H1 (cell line): ENCODE measurements at regions not wholly inside any gene's neighbourhood (a gene's known extent, or its start where the extent isn't known, plus 50 kb on each side); places are given as distances from the start of the nearest gene placed in this dataset.

Experiments used
- CTCF ChIA-PET: fragments of 300-600 bp; sonication (Branson Sonifier 250); formaldehyde crosslinking; loops from one replicate; lab custom pipeline; 2021; ENCODE audit not compliant: partially characterized antibody; lab: Charles Lee
- POLR2A ChIA-PET: fragments of 300-600 bp; sonication (Branson Sonifier 250); formaldehyde crosslinking; loops from one replicate; lab custom pipeline; 2021; ENCODE audit warnings: inconsistent platforms; ENCODE audit not compliant: partially characterized antibody; lab: Charles Lee
- DNase-seq, 2 experiments: peaks; one replicate each; pipeline versions ENCODE4 v3.0.0 to v3.0.0-alpha.2; 2010 to 2022; ENCODE audit warnings: low spot score in 2 of 2, low read depth in 1 of 2, mixed read lengths in 1 of 2
- FAIRE-seq: peaks from 2 replicates; lab custom pipeline; 2011; peaks lifted over from hg19 to GRCh38; lab: Jason Lieb, UNC
- H2AFZ ChIP-seq: 2 replicates; pipeline ENCODE4 v1.8.1; 2012; ENCODE audit warnings: low read length, inconsistent platforms
- H2AK5ac ChIP-seq: 2 replicates; pipeline ENCODE4 v1.6.1; 2013; ENCODE audit warnings: low read depth, low read length
- H2BK120ac ChIP-seq: replicated peaks from 2 replicates; pipeline ENCODE3; 2013; ENCODE audit warnings: low read depth, low read length, inconsistent platforms
- H2BK12ac ChIP-seq: 2 replicates; pipeline ENCODE4 v1.6.1; 2013; ENCODE audit warnings: low read depth, low read length
- H2BK15ac ChIP-seq: 2 replicates; pipeline ENCODE4 v1.6.1; 2013; ENCODE audit warnings: low read length
- H2BK20ac ChIP-seq: 2 replicates; pipeline ENCODE4 v1.6.1; 2013; ENCODE audit warnings: low read length
- H2BK5ac ChIP-seq: 2 replicates; pipeline ENCODE4 v1.6.1; 2013; ENCODE audit warnings: low read depth, low read length
- H3K14ac ChIP-seq: 2 replicates; pipeline ENCODE4 v1.6.1; 2013; ENCODE audit warnings: inconsistent platforms; ENCODE audit not compliant: insufficient read length
- H3K18ac ChIP-seq: 2 replicates; pipeline ENCODE4 v1.6.1; 2013; ENCODE audit warnings: low read length; ENCODE audit errors: extremely low read depth
- H3K23ac ChIP-seq: 2 replicates; pipeline ENCODE4 v1.6.1; 2013; ENCODE audit warnings: inconsistent platforms; ENCODE audit not compliant: insufficient read length
- H3K23me2 ChIP-seq: 2 replicates; pipeline ENCODE4 v1.6.1; 2013; ENCODE audit warnings: low read depth, low read length
- H3K27ac ChIP-seq: 2 replicates; pipeline ENCODE4 v1.6.1; 2011; ENCODE audit warnings: low read depth, low read length, inconsistent platforms
- H3K27me3 ChIP-seq, 4 experiments: replicated peaks in 1 of 4; 1 replicate in 1 of 4; 2 replicates in 3 of 4; pipeline versions ENCODE4 v1.6.1 to v1.8.1; 2011 to 2013; ENCODE audit warnings: low read length in 3 of 4, mild to moderate bottlenecking in 3 of 4, inconsistent platforms in 2 of 4, mixed read lengths in 2 of 4, moderate library complexity in 1 of 4; ENCODE audit not compliant: control insufficient read depth in 3 of 4, insufficient read depth in 3 of 4; ENCODE audit errors: extremely low read depth in 1 of 4
- H3K36me3 ChIP-seq, 4 experiments: 2 replicates each; pipeline versions ENCODE4 v1.6.1 to v1.8.1; 2011 to 2013; ENCODE audit warnings: mild to moderate bottlenecking in 4 of 4, low read length in 3 of 4, moderate library complexity in 2 of 4, control low read depth in 1 of 4, inconsistent platforms in 1 of 4; ENCODE audit not compliant: insufficient read depth in 4 of 4, control insufficient read depth in 2 of 4
- H3K4ac ChIP-seq: replicated peaks from 2 replicates; pipeline ENCODE3; 2013; ENCODE audit warnings: low read length, low read depth, mixed read lengths, inconsistent platforms; ENCODE audit not compliant: insufficient read length
- H3K4me1 ChIP-seq, 4 experiments: replicated peaks in 1 of 4; 1 replicate in 1 of 4; 2 replicates in 3 of 4; pipeline versions ENCODE4 v1.6.1 to v1.8.1; 2011 to 2013; ENCODE audit warnings: low read length in 3 of 4, inconsistent platforms in 2 of 4, mixed read lengths in 1 of 4; ENCODE audit not compliant: insufficient read depth in 4 of 4, control insufficient read depth in 3 of 4
- H3K4me2 ChIP-seq, 2 experiments: 2 replicates each; pipeline versions ENCODE4 v1.6.1 to v1.8.1; 2011 to 2013; ENCODE audit warnings: low read depth in 2 of 2, low read length in 2 of 2, control low read depth in 1 of 2, inconsistent platforms in 1 of 2, mild to moderate bottlenecking in 1 of 2; ENCODE audit not compliant: insufficient read depth in 1 of 2
- H3K4me3 ChIP-seq, 4 experiments: fragments of 200-600, 300-600 bp in 1 of 4; sonication (generic), shearing (Covaris generic), sonication (Bioruptor Twin) in 1 of 4; 2 replicates each; pipeline versions ENCODE4 v1.5.1 to v1.8.1; 2011 to 2016; ENCODE audit warnings: low read length in 4 of 4, low read depth in 3 of 4, control low read depth in 2 of 4, inconsistent platforms in 2 of 4, mild to moderate bottlenecking in 2 of 4, mixed read lengths in 1 of 4, moderate library complexity in 1 of 4; ENCODE audit not compliant: insufficient read depth in 2 of 4; ENCODE audit errors: extremely low read depth in 1 of 4
- H3K56ac ChIP-seq: replicated peaks from 2 replicates; pipeline ENCODE3; 2013; ENCODE audit warnings: low read depth, mild to moderate bottlenecking, mixed read lengths, low read length, inconsistent platforms; ENCODE audit not compliant: insufficient read length
- H3K79me1 ChIP-seq: 2 replicates; pipeline ENCODE4 v1.6.1; 2013; ENCODE audit warnings: low read depth, low read length, control low read depth
- H3K79me2 ChIP-seq, 2 experiments: 2 replicates each; pipeline versions ENCODE4 v1.6.1 to v1.8.1; 2012 to 2013; ENCODE audit warnings: low read length in 2 of 2, mild to moderate bottlenecking in 2 of 2, inconsistent platforms in 1 of 2; ENCODE audit not compliant: insufficient read depth in 2 of 2, control insufficient read depth in 1 of 2
- H3K9ac ChIP-seq, 4 experiments: replicated peaks in 1 of 4; 1 replicate in 1 of 4; 2 replicates in 3 of 4; pipeline versions ENCODE4 v1.6.1 to v1.8.1; 2011 to 2013; ENCODE audit warnings: low read depth in 3 of 4, low read length in 3 of 4, control low read depth in 2 of 4, mild to moderate bottlenecking in 2 of 4, moderate library complexity in 2 of 4, inconsistent platforms in 1 of 4; ENCODE audit errors: extremely low read depth in 1 of 4
- H3K9me3 ChIP-seq, 2 experiments: 2 replicates each; pipeline versions ENCODE4 v1.6.1 to v1.8.1; 2012 to 2013; ENCODE audit warnings: mild to moderate bottlenecking in 2 of 2, moderate library complexity in 2 of 2, control low read depth in 1 of 2, inconsistent platforms in 1 of 2, low read depth in 1 of 2, low read length in 1 of 2, mixed read lengths in 1 of 2; ENCODE audit not compliant: insufficient read depth in 2 of 2
- H4K20me1 ChIP-seq, 2 experiments: replicated peaks in 1 of 2; 2 replicates each; pipeline versions ENCODE3 to v1.8.1; 2011 to 2013; ENCODE audit warnings: inconsistent platforms in 2 of 2, low read length in 2 of 2, mild to moderate bottlenecking in 1 of 2; ENCODE audit not compliant: insufficient read depth in 2 of 2, control insufficient read depth in 1 of 2
- H4K5ac ChIP-seq: 2 replicates; pipeline ENCODE4 v1.6.1; 2013; ENCODE audit warnings: low read length, low read depth, mixed read lengths, inconsistent platforms; ENCODE audit not compliant: insufficient read length
- H4K8ac ChIP-seq: 2 replicates; pipeline ENCODE4 v1.8.0; 2013; ENCODE audit warnings: mild to moderate bottlenecking, moderate library complexity, low read length, inconsistent platforms; ENCODE audit not compliant: insufficient read depth; ENCODE audit errors: extremely low read depth
- H4K91ac ChIP-seq: replicated peaks from 2 replicates; pipeline ENCODE3; 2013; ENCODE audit warnings: low read length, mixed read lengths, inconsistent platforms; ENCODE audit not compliant: insufficient read length
- BACH1 ChIP-seq: IDR thresholded peaks from 2 replicates; pipeline ENCODE4 v1.6.1; 2012; ENCODE audit warnings: low read length, improper control_type of control experiment
- BCL11A ChIP-seq, 2 experiments: IDR thresholded peaks; one replicate each; pipeline ENCODE4 v1.6.1; 2011; ENCODE audit warnings: low read depth in 2 of 2, low read length in 2 of 2, mild to moderate bottlenecking in 2 of 2
- BRCA1 ChIP-seq: IDR thresholded peaks from 2 replicates; pipeline ENCODE4 v1.6.1; 2012; ENCODE audit warnings: low read depth, low read length, improper control_type of control experiment
- CTBP2 ChIP-seq: IDR thresholded peaks from 2 replicates; pipeline ENCODE4 v1.7.0; 2011; ENCODE audit warnings: borderline replicate concordance, mild to moderate bottlenecking, moderate library complexity, mixed read lengths, low read length; ENCODE audit not compliant: insufficient read depth, insufficient read length
- EGR1 ChIP-seq: IDR thresholded peaks from 2 replicates; pipeline ENCODE4 v1.6.1; 2011; ENCODE audit warnings: low read depth, low read length, borderline replicate concordance
- FOSL1 ChIP-seq: IDR thresholded peaks from 2 replicates; pipeline ENCODE4 v1.6.1; 2011; ENCODE audit warnings: mild to moderate bottlenecking, low read depth, low read length, moderate library complexity; ENCODE audit not compliant: insufficient read depth
- HDAC6 ChIP-seq: IDR thresholded peaks from one replicate; pipeline ENCODE4 v1.7.1; 2012; ENCODE audit warnings: low read depth, mild to moderate bottlenecking, inconsistent platforms, low read length, moderate library complexity
- JUND ChIP-seq: IDR thresholded peaks from 2 replicates; pipeline ENCODE4 v1.6.1; 2011; ENCODE audit warnings: mild to moderate bottlenecking, improper control_type of control experiment, low read length
- KDM1A ChIP-seq: fragments of 200-600, 300-600 bp; sonication (generic); IDR thresholded peaks from 2 replicates; pipeline ENCODE4 v1.7.1; 2016; ENCODE audit warnings: mild to moderate bottlenecking, low read length, borderline replicate concordance
- MAFK ChIP-seq: IDR thresholded peaks from 2 replicates; pipeline ENCODE4 v1.6.1; 2012; ENCODE audit warnings: low read depth, mild to moderate bottlenecking, improper control_type of control experiment, low read length
- POU5F1 ChIP-seq: IDR thresholded peaks from 2 replicates; pipeline ENCODE4 v1.6.1; 2011; ENCODE audit warnings: low read depth, mild to moderate bottlenecking, low read length, moderate library complexity
- RXRA ChIP-seq: IDR thresholded peaks from 2 replicates; pipeline ENCODE4 v1.6.1; 2011; ENCODE audit warnings: low read depth, mild to moderate bottlenecking, low read length, moderate library complexity; ENCODE audit not compliant: insufficient read depth
- SAP30 ChIP-seq: fragments of 300-600 bp; sonication (generic); IDR thresholded peaks from 2 replicates; pipeline ENCODE4 v1.7.1; 2012; ENCODE audit warnings: low read length, moderate library complexity, mild to moderate bottlenecking, inconsistent platforms; ENCODE audit not compliant: insufficient read depth, insufficient replicate concordance
- SIX5 ChIP-seq: IDR thresholded peaks from 2 replicates; pipeline ENCODE4 v1.6.1; 2011; ENCODE audit warnings: mild to moderate bottlenecking, low read depth, low read length
- YY1 ChIP-seq: IDR thresholded peaks from 2 replicates; pipeline ENCODE4 v1.6.1; 2011; ENCODE audit warnings: low read depth, mild to moderate bottlenecking, low read length
- WGBS, 2 experiments: shearing (Covaris generic) in 1 of 2; methylation state at CpG; one replicate each; pipeline versions ENCODE4 v1.1.6 to v1.1.7; 2013 to 2015; ENCODE audit warnings: low lambda C conversion rate in 2 of 2, mixed read lengths in 2 of 2, inconsistent platforms in 1 of 2, low coverage in 1 of 2, missing lambda C conversion rate in 1 of 2; ENCODE audit not compliant: insufficient replicate concordance in 2 of 2, insufficient coverage in 1 of 2, insufficient read length in 1 of 2; ENCODE audit errors: extremely low coverage in 1 of 2, missing lambda C conversion rate in 1 of 2; 5-methylcytosine and 5-hydroxymethylcytosine counted together

GRCh38 chr9:18046068-18046467 is 427.9 kb upstream of the ADAMTSL1 start:
- DNase-seq (no peak), FAIRE-seq (no peak)
- no peaks in the 10 kb centered on the region for H3K4me1 ChIP-seq
- no peak overlapping the region for H3K27ac ChIP-seq
- no peak overlapping the region for H2BK120ac ChIP-seq
- H2AK5ac ChIP-seq, result no peak overlapping the region
- H3K4me3 ChIP-seq, result no peak overlapping the region
- H3K23me2 ChIP-seq, result no peaks in the 10 kb centered on the region
- H3K9ac ChIP-seq, result no peak overlapping the region
- H3K27me3 ChIP-seq, result no peaks in the 10 kb centered on the region
- H4K5ac ChIP-seq, result no peak overlapping the region
- no peak overlapping the region for H2BK20ac ChIP-seq
- H3K18ac ChIP-seq, result no peak overlapping the region
- H3K9me3 ChIP-seq, result no peaks in the 10 kb centered on the region
- no peak overlapping the region for H2BK12ac ChIP-seq
- H4K91ac ChIP-seq, result no peak overlapping the region
- H3K23ac ChIP-seq, result no peak overlapping the region
- H3K4me2 ChIP-seq, result no peak overlapping the region
- no peaks in the 10 kb centered on the region for H4K20me1 ChIP-seq
- no peaks in the 10 kb centered on the region for H3K36me3 ChIP-seq
- WGBS, 2 experiments, result 76% methylated on average over 1 of the region's 1 CpG; no CpG with 5 or more reads in 1 of the 2 experiments
- H3K14ac ChIP-seq, result no peak overlapping the region
- H3K79me1 ChIP-seq, result no peaks in the 10 kb centered on the region
- H3K56ac ChIP-seq, result no peak overlapping the region
- ChIA-PET CTCF (interaction anchor here (0.8 to 1.2 kb wide), 2 partner anchors 21 to 38 kb away, joined by 3 read pairs; no protein-coding TSS in a partner anchor), POLR2A (no interaction called here)
- H3K79me2 ChIP-seq, result no peaks in the 10 kb centered on the region
- no peak overlapping the region for H3K4ac ChIP-seq
- H2BK5ac ChIP-seq, result no peak overlapping the region
- H2BK15ac ChIP-seq, result no peak overlapping the region
- peak overlapping the region; percentile 55; the same call in 1 of the 2 replicates for H2AFZ ChIP-seq
- no peak overlapping the region for H4K8ac ChIP-seq
- TF ChIP-seq POU5F1 (no peak), CTBP2 (no peak), YY1 (no peak), KDM1A (no peak), MAFK (no peak), JUND (no peak), BCL11A (IDR thresholded peaks at IDR 0.05; ENCODE audit: low read depth in 2 of 2, low read length in 2 of 2) (no peak), BACH1 (no peak), SIX5 (no peak), SAP30 (no peak), EGR1 (no peak), FOSL1 (no peak), RXRA (no peak), HDAC6 (no peak), BRCA1 (no peak)
